ENCODE measurements at regions not wholly inside any gene's neighbourhood (a gene's known extent, or its start where the extent isn't known, plus 50 kb on each side); places are given as distances from the start of the nearest gene placed in this dataset.

DNA sequence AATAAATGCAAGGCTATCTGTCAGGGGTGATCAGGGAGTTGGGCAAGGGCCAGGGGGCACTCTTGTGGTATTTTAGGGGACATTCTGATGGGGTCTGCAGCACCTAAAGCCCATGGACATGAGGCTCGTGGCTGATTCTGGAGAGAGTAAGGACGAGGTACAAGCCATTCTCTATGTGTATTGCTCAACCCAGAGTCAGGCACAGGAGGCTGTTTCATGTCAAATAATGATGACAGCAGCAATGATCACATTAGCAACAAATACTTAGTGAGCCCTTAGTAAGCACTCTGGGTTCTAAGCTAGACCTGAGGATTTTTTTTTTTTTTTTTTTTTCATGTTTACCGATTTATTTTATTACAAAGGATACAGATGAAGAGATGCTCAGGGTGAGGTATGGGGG lies 83.5 kb upstream of the THY1 start:
- no peaks in the 10 kb centered on the region for H3K9me3 ChIP-seq
- no peaks in the 10 kb centered on the region for H3K4me1 ChIP-seq
- no peaks in the 10 kb centered on the region for H3K36me3 ChIP-seq
- H3K4me3 ChIP-seq = no peak overlapping the region
- no peak overlapping the region for H3K27ac ChIP-seq
- H3K27me3 ChIP-seq = no peaks in the 10 kb centered on the region
- TF ChIP-seq CTCF (IDR thresholded peaks at IDR 0.05) (no peak), POLR2AphosphoS5 (IDR thresholded peaks at IDR 0.05; ENCODE audit: insufficient read depth in 1 of 2, low read depth in 1 of 2) (no peak), POLR2A (IDR thresholded peaks at IDR 0.05) (no peak)
- no peak for DNase-seq (ENCODE audit: extremely low spot score in 2 of 2)
- intact Hi-C loops (cut with DNase I) = no loop called here

DNA sequence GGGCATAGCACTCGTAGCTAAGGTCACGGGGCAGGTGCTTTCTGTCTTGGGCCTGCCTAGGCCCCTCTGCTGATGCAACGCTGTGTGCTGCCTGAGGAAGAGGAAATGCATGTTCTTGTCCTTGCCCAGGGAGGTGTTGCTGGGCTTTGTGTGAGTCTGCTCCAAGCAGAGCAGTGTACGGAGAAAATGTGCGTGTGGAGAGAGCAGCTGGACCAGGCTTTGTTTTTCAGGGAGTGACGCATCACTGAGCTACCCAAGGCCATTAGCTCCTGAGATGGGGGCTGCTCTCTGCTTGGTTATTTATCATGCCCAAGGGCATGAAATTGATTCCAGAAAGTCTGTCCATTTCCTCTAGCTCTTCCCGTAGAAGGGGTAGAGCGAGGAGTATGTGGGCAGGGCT lies 82.9 kb upstream of the THY1 start:
- intact Hi-C loops (cut with DNase I) = no loop called here

GRCh38 chr11:119505071-119505470 lies 82.1 kb upstream of the THY1 start:
- no peak for DNase-seq (ENCODE audit: extremely low spot score in 2 of 2)
- no peak for TF ChIP-seq CTCF (IDR thresholded peaks at IDR 0.05)
- TF ChIP-seq POLR2AphosphoS5 (IDR thresholded peaks at IDR 0.05; ENCODE audit: insufficient read depth in 1 of 2, low read depth in 1 of 2) = no peak
- no peak for TF ChIP-seq POLR2A (IDR thresholded peaks at IDR 0.05)
- Histone ChIP-seq H3K27me3 (no peaks in the 10 kb centered on the region), H3K4me1 (no peaks in the 10 kb centered on the region), H3K4me3 (no peak overlapping the region), H3K36me3 (no peaks in the 10 kb centered on the region), H3K27ac (no peak overlapping the region), H3K9me3 (no peaks in the 10 kb centered on the region)
- intact Hi-C loops (cut with DNase I) = no loop called here

More for the DNA sequence above, 82.9 kb upstream of the THY1 start:
- Histone ChIP-seq H3K9me3 (no peaks in the 10 kb centered on the region), H3K36me3 (no peaks in the 10 kb centered on the region), H3K4me3 (no peak overlapping the region), H3K27me3 (no peaks in the 10 kb centered on the region), H3K27ac (no peak overlapping the region), H3K4me1 (no peaks in the 10 kb centered on the region)
- no peak for DNase-seq (ENCODE audit: extremely low spot score in 2 of 2)
- TF ChIP-seq CTCF (IDR thresholded peaks at IDR 0.05) (no peak), POLR2AphosphoS5 (IDR thresholded peaks at IDR 0.05; ENCODE audit: insufficient read depth in 1 of 2, low read depth in 1 of 2) (no peak), POLR2A (IDR thresholded peaks at IDR 0.05) (no peak)

- H3K36me3 ChIP-seq = no peaks in the 10 kb centered on the region
- DNase-seq (ENCODE audit: extremely low spot score in 2 of 2) = no peak
- TF ChIP-seq POLR2A (IDR thresholded peaks at IDR 0.05) (no peak), POLR2AphosphoS5 (IDR thresholded peaks at IDR 0.05; ENCODE audit: insufficient read depth in 1 of 2, low read depth in 1 of 2) (no peak)
- no peak overlapping the region for H3K27ac ChIP-seq
- H3K4me1 ChIP-seq = no peaks in the 10 kb centered on the region
- H3K27me3 ChIP-seq = no peaks in the 10 kb centered on the region
- no peak overlapping the region for H3K4me3 ChIP-seq
- intact Hi-C loops (cut with DNase I) = no loop called here
- H3K9me3 ChIP-seq = no peaks in the 10 kb centered on the region
Observed at GRCh38 chr11:119504371-119504770, 81.4 kb upstream of the THY1 start.

DNA sequence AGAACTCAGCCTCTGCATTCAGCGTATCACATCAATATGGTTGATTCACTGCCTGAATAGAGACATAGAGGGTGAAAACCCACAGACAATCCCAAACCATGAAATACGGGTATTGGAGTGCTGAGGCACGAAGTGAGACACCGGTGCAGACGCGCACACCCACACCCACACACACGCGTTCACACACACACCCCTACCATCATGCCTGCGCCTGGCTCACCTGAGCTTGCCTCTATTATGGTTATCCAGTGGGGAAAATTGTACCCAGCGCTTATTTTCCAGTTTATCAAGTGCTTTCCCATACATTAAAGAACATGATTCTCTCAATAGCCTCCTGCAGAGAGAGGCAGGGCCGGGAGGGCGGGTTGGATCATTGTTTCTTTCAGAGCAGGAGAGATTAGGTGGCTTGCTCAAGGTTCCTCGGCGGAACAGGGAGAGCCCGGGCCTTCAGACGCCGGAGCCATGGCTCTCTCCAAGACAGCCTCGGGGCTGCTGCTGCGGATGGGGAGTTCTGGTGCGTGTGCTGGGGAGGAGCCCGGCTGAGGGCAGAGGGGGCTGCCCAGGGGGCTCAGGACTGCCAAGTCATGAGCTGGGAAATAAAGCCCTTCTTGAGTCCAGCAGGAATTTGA lies 78.9 kb upstream of the THY1 start:
- H3K36me3 ChIP-seq = no peaks in the 10 kb centered on the region
- no peaks in the 10 kb centered on the region for H3K27me3 ChIP-seq
- DNase-seq (ENCODE audit: extremely low spot score in 2 of 2) = no peak
- no peak overlapping the region for H3K4me3 ChIP-seq
- intact Hi-C loops (cut with DNase I) = no loop called here
- no peak overlapping the region for H3K27ac ChIP-seq
- H3K4me1 ChIP-seq = no peaks in the 10 kb centered on the region
- no peaks in the 10 kb centered on the region for H3K9me3 ChIP-seq
- TF ChIP-seq POLR2AphosphoS5 (IDR thresholded peaks at IDR 0.05; ENCODE audit: insufficient read depth in 1 of 2, low read depth in 1 of 2) (no peak), POLR2A (IDR thresholded peaks at IDR 0.05) (no peak), CTCF (IDR thresholded peaks at IDR 0.05) (no peak)
